ENCODE measurements at regions not wholly inside any gene's neighbourhood (a gene's known extent, or its start where the extent isn't known, plus 50 kb on each side); places are given as distances from the start of the nearest gene placed in this dataset.

DNA sequence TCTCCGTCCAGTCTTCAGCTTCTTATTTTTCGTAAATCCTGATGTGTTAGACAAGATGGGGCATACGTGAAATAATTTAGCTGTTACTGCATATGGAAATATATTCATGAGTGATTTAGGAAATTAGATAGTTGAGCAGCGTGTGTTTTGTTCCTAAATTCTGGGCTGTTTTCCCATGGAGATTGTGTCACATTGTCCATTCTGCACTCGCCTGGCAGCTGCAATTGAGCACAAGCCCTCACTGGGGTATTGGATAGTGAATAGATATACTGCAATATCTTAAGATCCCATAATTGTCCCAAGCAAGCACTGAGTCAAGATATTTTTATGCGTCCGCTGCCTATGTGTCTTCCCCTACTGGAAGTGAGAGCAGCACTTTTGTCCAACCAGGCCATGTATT lies 1027.1 kb upstream of the WWC1 start:
- no peaks in the 10 kb centered on the region for H3K27me3 Mint-ChIP-seq
- H3K4me1 Mint-ChIP-seq, result no peaks in the 10 kb centered on the region
- no peaks in the 10 kb centered on the region for H3K36me3 ChIP-seq (ENCODE audit: control insufficient read depth in 2 of 3, insufficient read depth in 3 of 3, low read length in 3 of 3)
- ChIA-PET POLR2A (no interaction called here), CTCF (no interaction called here)
- H3K36me3 Mint-ChIP-seq, result no peaks in the 10 kb centered on the region
- H3K27ac ChIP-seq (ENCODE audit: low read depth, low read length), result no peak overlapping the region
- H3K4me3 ChIP-seq (ENCODE audit: low read length), result no peak overlapping the region
- intact Hi-C loops (cut with micrococcal nuclease), result no loop called here
- peaks cover 0 to 7% (median under 1%) of the 10 kb centered on the region in 11 donors for H3K9me3 Mint-ChIP-seq
- H3K9me3 ChIP-seq (ENCODE audit: control insufficient read depth in 2 of 3, low read length in 3 of 3), result no peaks in the 10 kb centered on the region
- no peaks in the 10 kb centered on the region for H3K4me1 ChIP-seq (ENCODE audit: control insufficient read depth in 2 of 2, insufficient read depth in 2 of 2, low read length in 2 of 2)
- DNase-seq, result no peak
- H3K4me3 Mint-ChIP-seq, result no peak overlapping the region
- H3K27ac Mint-ChIP-seq, result no peak overlapping the region
- no peaks in the 10 kb centered on the region for H3K27me3 ChIP-seq (ENCODE audit: control insufficient read depth in 2 of 2, insufficient read depth in 2 of 2, low read length in 2 of 2)
- no peak for ATAC-seq

DNA sequence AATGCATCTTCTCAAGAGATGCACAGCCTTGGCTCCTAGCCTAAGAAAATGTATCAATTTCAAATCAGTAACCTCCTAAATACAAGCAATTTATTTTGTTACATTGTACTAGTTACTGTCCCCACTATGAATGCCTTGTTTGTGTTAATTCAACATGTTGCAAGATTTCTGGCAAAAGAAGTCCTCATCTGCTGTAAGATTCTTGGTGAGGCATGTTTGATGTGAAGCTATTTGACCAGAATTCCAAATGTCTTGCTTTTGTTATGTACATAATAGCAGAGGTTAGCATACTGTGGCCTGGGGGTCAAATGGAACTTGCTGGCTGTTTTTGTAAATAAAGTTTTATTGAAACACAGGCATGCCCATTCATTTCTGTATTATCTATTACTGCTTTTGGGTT lies 1023.1 kb upstream of the WWC1 start:
- Histone ChIP-seq H3K27ac (ENCODE audit: low read depth, low read length) (no peak overlapping the region), H3K4me1 (ENCODE audit: control insufficient read depth in 2 of 2, insufficient read depth in 2 of 2, low read length in 2 of 2) (no peaks in the 10 kb centered on the region), H3K36me3 (ENCODE audit: control insufficient read depth in 2 of 3, insufficient read depth in 3 of 3, low read length in 3 of 3) (no peaks in the 10 kb centered on the region), H3K4me3 (ENCODE audit: low read length) (no peak overlapping the region), H3K27me3 (ENCODE audit: control insufficient read depth in 2 of 2, insufficient read depth in 2 of 2, low read length in 2 of 2) (no peaks in the 10 kb centered on the region), H3K9me3 (ENCODE audit: control insufficient read depth in 2 of 3, low read length in 3 of 3) (no peaks in the 10 kb centered on the region)
- Mint-ChIP-seq H3K27ac (no peak overlapping the region), H3K9me3 (peaks cover 0 to 15% (median 3%) of the 10 kb centered on the region in 11 donors), H3K4me3 (no peak overlapping the region), H3K4me1 (no peaks in the 10 kb centered on the region), H3K36me3 (no peaks in the 10 kb centered on the region), H3K27me3 (no peaks in the 10 kb centered on the region)
- intact Hi-C loops (cut with micrococcal nuclease), result no loop called here
- DNase-seq (no peak), ATAC-seq (no peak)
- ChIA-PET POLR2A (no interaction called here), CTCF (no interaction called here)

DNA sequence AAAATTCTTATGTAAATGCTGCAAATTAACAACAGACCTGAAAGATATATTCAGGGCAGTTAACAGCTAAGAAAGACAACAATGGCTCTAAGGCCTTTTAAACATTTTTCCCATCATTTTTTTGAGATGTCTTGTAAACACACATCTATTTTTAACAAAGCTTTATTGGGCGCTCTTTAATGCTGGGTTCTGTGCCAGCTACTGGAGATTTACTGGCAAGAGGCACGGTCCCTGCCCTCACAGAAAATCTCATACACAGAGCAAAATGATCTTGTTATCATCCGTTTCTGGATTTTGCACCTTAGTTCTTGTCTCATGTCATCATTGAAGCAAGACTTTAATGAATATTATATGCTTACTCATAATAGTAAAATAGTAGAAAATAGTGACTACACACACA lies 1022.3 kb upstream of the WWC1 start:
- H3K4me3 ChIP-seq (ENCODE audit: low read length), result no peak overlapping the region
- CTCF ChIA-PET, result no interaction called here
- POLR2A ChIA-PET, result no interaction called here

DNA sequence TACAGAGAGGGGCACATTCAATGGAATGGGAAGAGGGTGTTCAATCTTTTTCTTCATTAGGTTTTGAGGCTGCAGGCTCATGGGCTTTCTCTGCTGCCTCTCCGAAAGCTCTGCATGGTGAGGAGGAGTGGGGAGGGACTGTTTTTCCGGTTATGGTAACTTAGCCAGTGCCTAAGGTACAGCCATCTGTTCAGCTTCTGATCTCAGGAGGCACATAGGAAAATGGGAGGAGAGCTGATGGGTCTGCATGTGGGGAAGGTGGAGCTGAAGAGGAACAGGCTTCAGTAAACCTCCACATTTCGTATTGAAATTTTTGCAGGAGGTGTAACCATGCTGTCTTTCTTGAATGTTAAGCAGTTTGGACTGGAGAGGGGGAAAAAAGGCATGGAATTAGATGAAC lies 1020.4 kb upstream of the WWC1 start:
- H3K27me3 Mint-ChIP-seq, result no peaks in the 10 kb centered on the region
- ChIA-PET POLR2A (no interaction called here), CTCF (no interaction called here)
- Histone ChIP-seq H3K4me3 (ENCODE audit: low read length) (no peak overlapping the region), H3K27me3 (ENCODE audit: control insufficient read depth in 2 of 2, insufficient read depth in 2 of 2, low read length in 2 of 2) (no peaks in the 10 kb centered on the region), H3K9me3 (ENCODE audit: control insufficient read depth in 2 of 3, low read length in 3 of 3) (no peaks in the 10 kb centered on the region), H3K27ac (ENCODE audit: low read depth, low read length) (no peak overlapping the region), H3K36me3 (ENCODE audit: control insufficient read depth in 2 of 3, insufficient read depth in 3 of 3, low read length in 3 of 3) (no peaks in the 10 kb centered on the region), H3K4me1 (ENCODE audit: control insufficient read depth in 2 of 2, insufficient read depth in 2 of 2, low read length in 2 of 2) (no peaks in the 10 kb centered on the region)
- H3K36me3 Mint-ChIP-seq, result no peaks in the 10 kb centered on the region
- intact Hi-C loops (cut with micrococcal nuclease), result no loop called here
- H3K4me1 Mint-ChIP-seq, result no peaks in the 10 kb centered on the region
- no peak for DNase-seq
- no peak overlapping the region for H3K4me3 Mint-ChIP-seq
- ATAC-seq, result no peak
- peaks cover 0 to 16% (median 0%) of the 10 kb centered on the region in 11 donors for H3K9me3 Mint-ChIP-seq
- no peak overlapping the region for H3K27ac Mint-ChIP-seq

More for the DNA sequence above, 1022.3 kb upstream of the WWC1 start:
- Mint-ChIP-seq H3K27me3 (no peaks in the 10 kb centered on the region), H3K36me3 (no peaks in the 10 kb centered on the region), H3K27ac (no peak overlapping the region), H3K4me1 (no peaks in the 10 kb centered on the region), H3K4me3 (no peak overlapping the region), H3K9me3 (peaks cover 0 to 15% (median 3%) of the 10 kb centered on the region in 11 donors)
- Histone ChIP-seq H3K27me3 (ENCODE audit: control insufficient read depth in 2 of 2, insufficient read depth in 2 of 2, low read length in 2 of 2) (no peaks in the 10 kb centered on the region), H3K4me1 (ENCODE audit: control insufficient read depth in 2 of 2, insufficient read depth in 2 of 2, low read length in 2 of 2) (no peaks in the 10 kb centered on the region), H3K27ac (ENCODE audit: low read depth, low read length) (no peak overlapping the region), H3K9me3 (ENCODE audit: control insufficient read depth in 2 of 3, low read length in 3 of 3) (no peaks in the 10 kb centered on the region), H3K36me3 (ENCODE audit: control insufficient read depth in 2 of 3, insufficient read depth in 3 of 3, low read length in 3 of 3) (no peaks in the 10 kb centered on the region)
- intact Hi-C loops (cut with micrococcal nuclease), result no loop called here
- ATAC-seq (no peak), DNase-seq (no peak)

DNA sequence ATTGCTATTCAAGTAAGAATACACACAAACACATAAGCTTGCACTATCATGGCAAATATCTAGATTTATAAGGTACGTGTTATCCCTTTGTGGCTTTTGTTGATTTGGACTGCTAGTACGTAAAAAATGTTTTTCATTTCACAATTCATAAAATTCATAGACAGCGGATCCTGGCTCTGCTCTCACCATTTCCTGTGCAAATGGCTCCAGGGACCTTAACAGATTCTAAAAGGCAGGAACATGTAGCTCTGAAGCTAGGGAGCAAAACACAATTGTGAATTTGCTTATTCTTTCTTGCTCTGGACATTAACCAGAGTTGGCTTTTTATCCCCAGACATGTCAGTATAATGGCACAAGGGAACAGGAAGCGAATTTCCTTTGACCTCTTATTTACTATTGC lies 1019.9 kb upstream of the WWC1 start:
- no peaks in the 10 kb centered on the region for H3K36me3 Mint-ChIP-seq
- H3K27me3 ChIP-seq (ENCODE audit: control insufficient read depth in 2 of 2, insufficient read depth in 2 of 2, low read length in 2 of 2), result no peaks in the 10 kb centered on the region
- H3K4me3 Mint-ChIP-seq, result no peak overlapping the region
- H3K27ac Mint-ChIP-seq, result no peak overlapping the region
- peaks cover 0 to 16% (median 0%) of the 10 kb centered on the region in 11 donors for H3K9me3 Mint-ChIP-seq
- H3K9me3 ChIP-seq (ENCODE audit: control insufficient read depth in 2 of 3, low read length in 3 of 3), result no peaks in the 10 kb centered on the region
- no peak for DNase-seq
- H3K27me3 Mint-ChIP-seq, result no peaks in the 10 kb centered on the region
- intact Hi-C loops (cut with micrococcal nuclease), result no loop called here
- ATAC-seq, result no peak
- H3K36me3 ChIP-seq (ENCODE audit: control insufficient read depth in 2 of 3, insufficient read depth in 3 of 3, low read length in 3 of 3), result no peaks in the 10 kb centered on the region
- H3K4me1 Mint-ChIP-seq, result no peaks in the 10 kb centered on the region
- POLR2A ChIA-PET, result no interaction called here
- CTCF ChIA-PET, result no interaction called here
- no peak overlapping the region for H3K27ac ChIP-seq (ENCODE audit: low read depth, low read length)
- no peaks in the 10 kb centered on the region for H3K4me1 ChIP-seq (ENCODE audit: control insufficient read depth in 2 of 2, insufficient read depth in 2 of 2, low read length in 2 of 2)
- no peak overlapping the region for H3K4me3 ChIP-seq (ENCODE audit: low read length)

DNA sequence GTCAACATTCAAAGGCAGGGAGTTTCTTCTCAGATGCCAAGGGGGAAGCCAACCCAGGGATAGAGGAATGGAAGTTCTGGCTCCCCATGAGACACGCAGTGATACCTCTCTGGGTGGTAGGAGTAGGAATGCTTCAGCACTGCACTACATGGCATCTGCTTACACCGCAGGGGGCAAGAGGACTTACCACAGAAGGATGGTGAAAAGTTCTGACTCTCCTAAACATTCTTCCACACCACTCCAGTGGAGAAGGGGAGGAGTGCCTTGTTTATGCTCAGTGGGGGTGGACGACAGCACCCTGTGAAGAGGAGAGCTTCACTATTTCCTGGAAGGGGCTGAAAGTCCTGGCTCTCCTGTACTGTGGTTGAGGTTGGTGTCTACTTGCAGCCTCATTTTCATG lies 1011.3 kb upstream of the WWC1 start:
- no peaks in the 10 kb centered on the region for H3K36me3 Mint-ChIP-seq
- H3K4me3 Mint-ChIP-seq, result no peak overlapping the region
- CTCF ChIA-PET, result interaction anchor here (0.6 kb wide), 1 partner anchor 15 kb away, joined by 3 read pairs; no protein-coding TSS in a partner anchor
- H3K27me3 Mint-ChIP-seq, result no peaks in the 10 kb centered on the region
- no peak for ATAC-seq
- H3K36me3 ChIP-seq (ENCODE audit: control insufficient read depth in 2 of 3, insufficient read depth in 3 of 3, low read length in 3 of 3), result no peaks in the 10 kb centered on the region
- DNase-seq, result no peak
- H3K9me3 ChIP-seq (ENCODE audit: control insufficient read depth in 2 of 3, low read length in 3 of 3), result no peaks in the 10 kb centered on the region
- POLR2A ChIA-PET, result no interaction called here
- H3K27ac Mint-ChIP-seq, result no peak overlapping the region
- H3K27me3 ChIP-seq (ENCODE audit: control insufficient read depth in 2 of 2, insufficient read depth in 2 of 2, low read length in 2 of 2), result no peaks in the 10 kb centered on the region
- no peaks in the 10 kb centered on the region for H3K4me1 Mint-ChIP-seq
- no peak overlapping the region for H3K4me3 ChIP-seq (ENCODE audit: low read length)
- peaks cover 1 to 40% (median 6%) of the 10 kb centered on the region in 11 donors for H3K9me3 Mint-ChIP-seq
- no peaks in the 10 kb centered on the region for H3K4me1 ChIP-seq (ENCODE audit: control insufficient read depth in 2 of 2, insufficient read depth in 2 of 2, low read length in 2 of 2)
- intact Hi-C loops (cut with micrococcal nuclease), result no loop called here
- no peak overlapping the region for H3K27ac ChIP-seq (ENCODE audit: low read depth, low read length)

DNA sequence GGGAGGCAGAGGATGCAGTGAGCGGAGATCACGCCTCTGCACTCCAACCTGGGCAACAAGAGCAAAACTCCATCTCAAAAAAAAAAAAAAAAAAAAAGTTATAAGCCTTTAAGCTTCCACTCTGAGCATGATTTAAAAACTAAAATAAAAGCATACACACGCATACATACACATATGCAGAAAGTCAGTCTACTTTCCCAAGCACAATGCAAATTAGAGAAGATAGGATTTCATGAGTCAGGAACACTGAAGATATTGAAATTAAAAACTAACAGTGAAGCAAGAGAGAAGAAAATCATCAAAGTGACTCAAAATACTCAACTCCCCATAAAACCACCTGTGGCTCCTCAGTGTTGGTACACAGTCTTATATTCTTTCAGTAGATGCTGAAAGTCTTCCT lies 1009.5 kb upstream of the WWC1 start:
- POLR2A ChIA-PET, result no interaction called here
- intact Hi-C loops (cut with micrococcal nuclease), result no loop called here
- CTCF ChIA-PET, result no interaction called here
- no peak for DNase-seq
- Mint-ChIP-seq H3K36me3 (no peaks in the 10 kb centered on the region), H3K4me3 (no peak overlapping the region), H3K9me3 (peaks cover 1 to 27% (median 6%) of the 10 kb centered on the region in 11 donors), H3K27me3 (no peaks in the 10 kb centered on the region), H3K27ac (no peak overlapping the region), H3K4me1 (no peaks in the 10 kb centered on the region)
- H3K36me3 ChIP-seq (ENCODE audit: control insufficient read depth in 2 of 3, insufficient read depth in 3 of 3, low read length in 3 of 3), result no peaks in the 10 kb centered on the region
- no peaks in the 10 kb centered on the region for H3K9me3 ChIP-seq (ENCODE audit: control insufficient read depth in 2 of 3, low read length in 3 of 3)
- H3K4me3 ChIP-seq (ENCODE audit: low read length), result no peak overlapping the region
- no peaks in the 10 kb centered on the region for H3K4me1 ChIP-seq (ENCODE audit: control insufficient read depth in 2 of 2, insufficient read depth in 2 of 2, low read length in 2 of 2)
- no peak overlapping the region for H3K27ac ChIP-seq (ENCODE audit: low read depth, low read length)
- no peaks in the 10 kb centered on the region for H3K27me3 ChIP-seq (ENCODE audit: control insufficient read depth in 2 of 2, insufficient read depth in 2 of 2, low read length in 2 of 2)
- ATAC-seq, result no peak

Measured in naive thymus-derived CD4-positive, alpha-beta T cell (primary cell).